ENCODE measurements at regions not wholly inside any gene's neighbourhood (a gene's known extent, or its start where the extent isn't known, plus 50 kb on each side); places are given as distances from the start of the nearest gene placed in this dataset.

GRCh38 chr18:68447286-68447685, 267.6 kb downstream of the TMX3 start:
- TF ChIP-seq CTCF (IDR thresholded peaks at IDR 0.05), result no peak
- no peak for TF ChIP-seq POLR2A (IDR thresholded peaks at IDR 0.05)
